Gastroesophageal sphincter (tissue), 3 donors: ENCODE measurements at regions not wholly inside any gene's neighbourhood (a gene's known extent, or its start where the extent isn't known, plus 50 kb on each side); places are given as distances from the start of the nearest gene placed in this dataset.

Experiments
- CTCF ChIP-seq, 4 experiments: fragments of 200-600 bp in 2 of 4; fragments of 450-650 bp in 2 of 4; sonication (generic) in 1 of 4; IDR thresholded peaks; one replicate each; pipeline ENCODE4 v1.5.1; 2017 to 2019; ENCODE audit warnings: antibody characterized with exemption in 4 of 4, mild to moderate bottlenecking in 2 of 4, moderate library complexity in 2 of 4
- EP300 ChIP-seq: sonication (generic); formaldehyde crosslinking; IDR thresholded peaks from one replicate; pipeline ENCODE4 v1.6.1; 2017; ENCODE audit warnings: antibody characterized with exemption, mild to moderate bottlenecking
- POLR2A ChIP-seq, 2 donors: fragments of 450-650 bp; IDR thresholded peaks; one replicate each; pipeline ENCODE4 v1.6.1; 2017; ENCODE audit warnings: antibody characterized with exemption in 2 of 2, mild to moderate bottlenecking in 2 of 2, moderate library complexity in 1 of 2
- POLR2AphosphoS5 ChIP-seq: sonication (generic); formaldehyde crosslinking; IDR thresholded peaks from one replicate; pipeline ENCODE4 v1.6.1; 2017; ENCODE audit warnings: antibody characterized with exemption

GRCh38 chr1:193516755-193517388 is 330.5 kb upstream of the B3GALT2 start:
- TF ChIP-seq CTCF (IDR thresholded peaks at IDR 0.05) (no peak), POLR2AphosphoS5 (no peak), POLR2A (IDR thresholded peaks at IDR 0.05) (no peak), EP300 (no peak)
